H1 (cell line): ENCODE measurements at regions not wholly inside any gene's neighbourhood (a gene's known extent, or its start where the extent isn't known, plus 50 kb on each side); places are given as distances from the start of the nearest gene placed in this dataset.

Experiments used
- CTCF ChIP-seq, 3 experiments: IDR thresholded peaks; 1 replicate in 2 of 3; 2 replicates in 1 of 3; pipeline versions ENCODE4 v1.5.1 to v1.6.1; 2011; ENCODE audit warnings: low read length in 3 of 3, mild to moderate bottlenecking in 3 of 3, inconsistent platforms in 2 of 3, low read depth in 1 of 3, moderate library complexity in 1 of 3; ENCODE audit not compliant: insufficient read depth in 1 of 3; ENCODE audit errors: control extremely low read depth in 1 of 3
- EP300 ChIP-seq, 2 experiments: IDR thresholded peaks; 1 replicate in 1 of 2; 2 replicates in 1 of 2; pipeline ENCODE4 v1.6.1; 2011 to 2012; ENCODE audit warnings: low read depth in 2 of 2, low read length in 2 of 2, mild to moderate bottlenecking in 2 of 2, borderline replicate concordance in 1 of 2, inconsistent platforms in 1 of 2, moderate library complexity in 1 of 2
- GABPA ChIP-seq: IDR thresholded peaks from 2 replicates; pipeline ENCODE4 v1.6.1; 2011; ENCODE audit warnings: mild to moderate bottlenecking, low read length, moderate library complexity, borderline replicate concordance; ENCODE audit not compliant: insufficient read depth
- MAX ChIP-seq: IDR thresholded peaks from 2 replicates; pipeline ENCODE4 v1.6.1; 2012; ENCODE audit warnings: inconsistent platforms
- POLR2A ChIP-seq, 2 experiments: IDR thresholded peaks; 1 replicate in 1 of 2; 2 replicates in 1 of 2; pipeline ENCODE4 v1.6.1; 2011; ENCODE audit warnings: low read depth in 2 of 2, low read length in 2 of 2, mild to moderate bottlenecking in 2 of 2; ENCODE audit errors: control extremely low read depth in 1 of 2
- POLR2AphosphoS5 ChIP-seq: IDR thresholded peaks from 2 replicates; pipeline ENCODE4 v1.6.1; 2011; ENCODE audit warnings: low read depth, low read length
- YY1 ChIP-seq: IDR thresholded peaks from 2 replicates; pipeline ENCODE4 v1.6.1; 2011; ENCODE audit warnings: low read depth, mild to moderate bottlenecking, low read length

- no peak for TF ChIP-seq CTCF (IDR thresholded peaks at IDR 0.05; ENCODE audit: control extremely low read depth in 1 of 3, insufficient read depth in 1 of 3, low read depth in 1 of 3, low read length in 3 of 3)
- TF ChIP-seq YY1, result no peak
- TF ChIP-seq MAX, result no peak
- TF ChIP-seq EP300 (IDR thresholded peaks at IDR 0.05; ENCODE audit: borderline replicate concordance in 1 of 2, low read depth in 2 of 2, low read length in 2 of 2), result no peak
- TF ChIP-seq GABPA, result no peak
- TF ChIP-seq POLR2AphosphoS5, result no peak
- no peak for TF ChIP-seq POLR2A (IDR thresholded peaks at IDR 0.05; ENCODE audit: control extremely low read depth in 1 of 2, low read depth in 2 of 2, low read length in 2 of 2)
Observed at GRCh38 chr12:98370976-98371375, 144.4 kb upstream of the TMPO start.
